Endothelial cell of umbilical vein (primary cell): ENCODE measurements at regions not wholly inside any gene's neighbourhood (a gene's known extent, or its start where the extent isn't known, plus 50 kb on each side); places are given as distances from the start of the nearest gene placed in this dataset.

Source experiments
- BruUV-seq: library from RNA; stranded (reverse); fragments of 400-500 nt; replicated peaks from 2 replicates; lab custom pipeline; 2021; lab: Mats Ljungman, UMichigan
- CTCF ChIA-PET: fragments of 300-600, 350-600 bp; sonication (Branson Sonifier 250); formaldehyde crosslinking; loops from one replicate; lab custom pipeline; 2021; ENCODE audit warnings: antibody characterized with exemption, inconsistent platforms; lab: Charles Lee
- POLR2A ChIA-PET: fragments of 300-600, 350-600 bp; sonication (Branson Sonifier 250); formaldehyde crosslinking; loops from one replicate; lab custom pipeline; 2021; ENCODE audit warnings: antibody characterized with exemption, inconsistent platforms; lab: Charles Lee
- DNase-seq: peaks from one replicate; pipeline ENCODE4 v3.0.0-alpha.2; 2011; ENCODE audit warnings: low read depth, low spot score
- FAIRE-seq: peaks from 2 replicates; lab custom pipeline; 2011; peaks lifted over from hg19 to GRCh38; lab: Jason Lieb, UNC
- H2AFZ ChIP-seq: 2 replicates; pipeline ENCODE4 v1.6.0; 2012; ENCODE audit warnings: low read depth, low read length, control low read depth, inconsistent platforms
- H3K27ac ChIP-seq: 2 replicates; pipeline ENCODE4 v1.5.1; 2011; ENCODE audit warnings: low read depth, mild to moderate bottlenecking, control low read depth, low read length, moderate library complexity; ENCODE audit not compliant: insufficient read depth
- H3K27me3 ChIP-seq, 2 experiments: 2 replicates each; pipeline versions ENCODE4 v1.6.0 to v1.6.1; 2011; ENCODE audit warnings: low read length in 2 of 2, mixed read lengths in 1 of 2; ENCODE audit not compliant: control insufficient read depth in 2 of 2, insufficient read depth in 2 of 2
- H3K36me3 ChIP-seq, 2 experiments: 2 replicates in 1 of 2; 3 replicates in 1 of 2; pipeline ENCODE4 v1.5.1; 2011; ENCODE audit warnings: low read length in 2 of 2, mild to moderate bottlenecking in 1 of 2, moderate library complexity in 1 of 2; ENCODE audit not compliant: control insufficient read depth in 2 of 2, insufficient read depth in 2 of 2; ENCODE audit errors: extremely low read depth in 1 of 2
- H3K4me1 ChIP-seq: 3 replicates; pipeline ENCODE4 v1.5.1; 2011; ENCODE audit warnings: mild to moderate bottlenecking, low read length; ENCODE audit not compliant: control insufficient read depth, insufficient read depth; ENCODE audit errors: extremely low read depth
- H3K4me2 ChIP-seq: 2 replicates; pipeline ENCODE4 v1.6.1; 2011; ENCODE audit warnings: low read length, control low read depth, mixed read lengths; ENCODE audit not compliant: insufficient read depth
- H3K4me3 ChIP-seq, 3 experiments: fragments of 200-600 bp in 1 of 3; sonication (generic), shearing (Covaris generic) in 1 of 3; replicated peaks in 1 of 3; 2 replicates each; pipeline ENCODE4 v1.5.1; 2011 to 2016; ENCODE audit warnings: control low read depth in 3 of 3, low read length in 3 of 3, mild to moderate bottlenecking in 2 of 3, inconsistent platforms in 1 of 3, low read depth in 1 of 3, moderate library complexity in 1 of 3; ENCODE audit not compliant: insufficient read depth in 1 of 3
- H3K79me2 ChIP-seq: 2 replicates; pipeline ENCODE4 v1.6.0; 2012; ENCODE audit warnings: low read length, inconsistent platforms; ENCODE audit not compliant: control insufficient read depth, insufficient read depth
- H3K9ac ChIP-seq: replicated peaks from 2 replicates; pipeline ENCODE3; 2011; ENCODE audit warnings: low read length, control low read depth; ENCODE audit not compliant: insufficient read depth; ENCODE audit errors: extremely low read depth
- H3K9me1 ChIP-seq: replicated peaks from 3 replicates; pipeline ENCODE4 v1.6.0; 2011; ENCODE audit warnings: mild to moderate bottlenecking, low read length; ENCODE audit not compliant: control insufficient read depth, insufficient read depth; ENCODE audit errors: extremely low read depth
- H3K9me3 ChIP-seq: replicated peaks from 2 replicates; pipeline ENCODE4 v1.5.1; 2012; ENCODE audit warnings: low read length, inconsistent platforms; ENCODE audit not compliant: control insufficient read depth, insufficient read depth
- H4K20me1 ChIP-seq: replicated peaks from 2 replicates; pipeline ENCODE3; 2011; ENCODE audit warnings: mild to moderate bottlenecking, low read length; ENCODE audit not compliant: control insufficient read depth, insufficient read depth; ENCODE audit errors: extremely low read depth
- EZH2 ChIP-seq: IDR thresholded peaks from 2 replicates; pipeline ENCODE4 v1.6.1; 2012; ENCODE audit warnings: borderline replicate concordance, low read depth, mild to moderate bottlenecking, moderate library complexity, low read length, inconsistent platforms; ENCODE audit not compliant: severe bottlenecking
- FOS ChIP-seq: IDR thresholded peaks from 2 replicates; pipeline ENCODE4 v1.6.1; 2011; ENCODE audit warnings: mild to moderate bottlenecking, low read length, moderate library complexity, borderline replicate concordance; ENCODE audit not compliant: insufficient read depth
- GATA2 ChIP-seq: IDR thresholded peaks from 2 replicates; pipeline ENCODE4 v1.7.0; 2011; ENCODE audit warnings: low read depth, mild to moderate bottlenecking, moderate library complexity, mixed read lengths, low read length; ENCODE audit not compliant: insufficient read length, insufficient read depth
- JUN ChIP-seq: IDR thresholded peaks from 2 replicates; pipeline ENCODE4 v1.6.1; 2011; ENCODE audit warnings: borderline replicate concordance, low read depth; ENCODE audit not compliant: insufficient read length, insufficient read depth
- MAX ChIP-seq: IDR thresholded peaks from 2 replicates; pipeline ENCODE4 v1.6.1; 2011; ENCODE audit not compliant: insufficient read depth, insufficient read length
- MYC ChIP-seq: IDR thresholded peaks from one replicate; pipeline ENCODE4 v1.6.1; 2011; ENCODE audit warnings: mild to moderate bottlenecking, low read depth, low read length
- POLR2A ChIP-seq: IDR thresholded peaks from 2 replicates; pipeline ENCODE4 v1.6.1; 2012; ENCODE audit warnings: low read depth, mild to moderate bottlenecking, control low read depth, low read length
- POLR2AphosphoS5 ChIP-seq: IDR thresholded peaks from 2 replicates; pipeline ENCODE4 v1.6.1; 2012; ENCODE audit warnings: low read depth, mild to moderate bottlenecking, control low read depth, low read length, moderate library complexity; ENCODE audit not compliant: insufficient read depth
- dilution Hi-C: fragments of 300-500 bp; cut with MboI; formaldehyde crosslinking; loops from one replicate; pipeline ENCODE4 v1.15.0; 2019; ENCODE audit warnings: low sequenced_read_pairs; ENCODE audit not compliant: extremely low pct_ligation_motif_present
- intact Hi-C: fragments of 100-400 bp; cut with micrococcal nuclease; formaldehyde crosslinking; loops from one replicate; pipeline ENCODE4 v1.10.0; 2022
- TF ChIP-seq, protein P1 (sequence below), 2 donors: IDR thresholded peaks; 1 replicate in 1 of 2; 2 replicates in 1 of 2; pipeline ENCODE4 v1.5.1; 2011; ENCODE audit warnings: low read length in 2 of 2, mild to moderate bottlenecking in 2 of 2, moderate library complexity in 2 of 2, control low read depth in 1 of 2, inconsistent platforms in 1 of 2, low read depth in 1 of 2; ENCODE audit not compliant: insufficient read depth in 1 of 2; ENCODE audit errors: extremely low read depth in 1 of 2

DNA sequence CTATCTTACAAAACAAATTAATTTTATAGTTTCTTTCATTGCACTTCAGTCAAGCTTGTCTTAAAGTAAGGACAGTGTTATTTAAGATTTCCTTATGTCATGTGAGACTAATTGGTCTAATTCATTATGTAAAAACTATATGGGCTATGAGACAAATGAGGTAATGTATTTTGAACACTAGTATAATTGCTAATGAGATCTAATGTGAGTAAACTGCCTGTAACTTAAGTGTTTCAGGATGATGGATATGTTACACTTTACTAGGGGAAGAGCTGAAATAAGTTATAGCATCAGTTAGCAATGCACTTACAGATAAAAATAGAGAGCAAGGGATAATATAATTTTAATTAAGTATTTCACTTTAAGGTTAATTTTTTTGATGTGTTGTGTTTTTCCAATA, 386.3 kb upstream of the MAP3K7 start:
- dilution Hi-C loops: no loop called here
- Histone ChIP-seq H3K4me3 (no peak overlapping the region), H3K4me2 (no peak overlapping the region), H3K27ac (no peak overlapping the region), H3K9me1 (no peaks in the 10 kb centered on the region), H3K79me2 (no peaks in the 10 kb centered on the region), H3K27me3 (no peaks in the 10 kb centered on the region), H4K20me1 (no peaks in the 10 kb centered on the region), H3K9me3 (no peaks in the 10 kb centered on the region), H3K36me3 (no peaks in the 10 kb centered on the region), H3K4me1 (no peaks in the 10 kb centered on the region), H2AFZ (no peak overlapping the region), H3K9ac (no peak overlapping the region)
- BruUV-seq: no TSS peak
- POLR2A ChIA-PET: no interaction called here
- FAIRE-seq (no peak), DNase-seq (no peak)
- TF ChIP-seq JUN: no peak
- TF ChIP-seq MYC: no peak
- CTCF ChIA-PET: no interaction called here
- intact Hi-C loops: no loop called here

DNA sequence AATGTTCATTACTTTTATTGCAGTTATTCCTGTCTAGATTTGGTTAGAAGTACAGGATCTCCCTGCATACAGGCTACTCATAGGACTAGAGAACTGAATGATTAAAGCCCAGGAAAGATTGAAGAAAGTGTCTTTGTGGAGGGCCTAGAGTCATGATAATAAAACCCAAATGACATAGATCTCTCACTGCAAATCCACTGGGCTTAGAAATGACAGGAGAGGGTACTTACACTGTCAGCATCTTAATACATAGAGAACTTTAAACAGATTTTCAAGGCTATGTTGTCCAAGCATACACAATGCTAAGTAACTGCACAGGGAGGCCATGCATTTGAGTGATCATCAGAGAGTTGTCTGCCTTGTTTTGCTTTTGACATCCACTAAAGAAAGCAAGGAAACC, 383.8 kb upstream of the MAP3K7 start:
- Histone ChIP-seq H4K20me1 (no peaks in the 10 kb centered on the region), H2AFZ (no peak overlapping the region), H3K27me3 (no peaks in the 10 kb centered on the region), H3K9me1 (no peaks in the 10 kb centered on the region), H3K36me3 (no peaks in the 10 kb centered on the region), H3K9me3 (no peaks in the 10 kb centered on the region), H3K79me2 (no peaks in the 10 kb centered on the region), H3K4me1 (no peaks in the 10 kb centered on the region), H3K27ac (no peak overlapping the region), H3K4me2 (no peak overlapping the region), H3K4me3 (no peak overlapping the region), H3K9ac (no peak overlapping the region)
- CTCF ChIA-PET: no interaction called here
- FAIRE-seq (no peak), DNase-seq (no peak)
- BruUV-seq: no TSS peak
- dilution Hi-C loops (no loop called here), intact Hi-C loops (no loop called here)
- POLR2A ChIA-PET: no interaction called here
- TF ChIP-seq MAX (no peak), POLR2AphosphoS5 (no peak), EZH2 (no peak), POLR2A (no peak), FOS (no peak), JUN (no peak), GATA2 (no peak), MYC (no peak)
- TF ChIP-seq, protein P1, sequence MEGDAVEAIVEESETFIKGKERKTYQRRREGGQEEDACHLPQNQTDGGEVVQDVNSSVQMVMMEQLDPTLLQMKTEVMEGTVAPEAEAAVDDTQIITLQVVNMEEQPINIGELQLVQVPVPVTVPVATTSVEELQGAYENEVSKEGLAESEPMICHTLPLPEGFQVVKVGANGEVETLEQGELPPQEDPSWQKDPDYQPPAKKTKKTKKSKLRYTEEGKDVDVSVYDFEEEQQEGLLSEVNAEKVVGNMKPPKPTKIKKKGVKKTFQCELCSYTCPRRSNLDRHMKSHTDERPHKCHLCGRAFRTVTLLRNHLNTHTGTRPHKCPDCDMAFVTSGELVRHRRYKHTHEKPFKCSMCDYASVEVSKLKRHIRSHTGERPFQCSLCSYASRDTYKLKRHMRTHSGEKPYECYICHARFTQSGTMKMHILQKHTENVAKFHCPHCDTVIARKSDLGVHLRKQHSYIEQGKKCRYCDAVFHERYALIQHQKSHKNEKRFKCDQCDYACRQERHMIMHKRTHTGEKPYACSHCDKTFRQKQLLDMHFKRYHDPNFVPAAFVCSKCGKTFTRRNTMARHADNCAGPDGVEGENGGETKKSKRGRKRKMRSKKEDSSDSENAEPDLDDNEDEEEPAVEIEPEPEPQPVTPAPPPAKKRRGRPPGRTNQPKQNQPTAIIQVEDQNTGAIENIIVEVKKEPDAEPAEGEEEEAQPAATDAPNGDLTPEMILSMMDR (IDR thresholded peaks at IDR 0.05; ENCODE audit: extremely low read depth in 1 of 2, insufficient read depth in 1 of 2, low read depth in 1 of 2, low read length in 2 of 2): no peak
